HepG2 (cell line): ENCODE measurements at regions not wholly inside any gene's neighbourhood (a gene's known extent, or its start where the extent isn't known, plus 50 kb on each side); places are given as distances from the start of the nearest gene placed in this dataset.

Experiments used
- MEIS1 ChIP-seq: sonication (generic); formaldehyde crosslinking; IDR thresholded peaks from 2 replicates; pipeline ENCODE4 v1.9.0; 2021; ENCODE audit warnings: mild to moderate bottlenecking, missing genetic modification reagents, moderate library complexity, borderline replicate concordance
- NFE2L2 ChIP-seq: fragments of 150-350 bp; IDR thresholded peaks from 2 replicates; pipeline ENCODE4 v1.6.1; 2014; ENCODE audit warnings: low read length
- RAD21 ChIP-seq: fragments of 450-650 bp; formaldehyde crosslinking; IDR thresholded peaks from 2 replicates; pipeline ENCODE4 v1.5.0; 2020; ENCODE audit warnings: mild to moderate bottlenecking
- RFX1 ChIP-seq: fragments of 450-650 bp; IDR thresholded peaks from 2 replicates; pipeline ENCODE4 v1.6.1; 2017
- SMARCC2 ChIP-seq: fragments of 450-650 bp; IDR thresholded peaks from 2 replicates; pipeline ENCODE4 v1.6.1; 2017; ENCODE audit warnings: antibody characterized with exemption, mild to moderate bottlenecking
- TGIF2 ChIP-seq: IDR thresholded peaks from 2 replicates; pipeline ENCODE4 v1.6.1; 2016; ENCODE audit warnings: control low read depth, missing compliant biosample characterization
- ZNF136 ChIP-seq: sonication (generic); formaldehyde crosslinking; IDR thresholded peaks from 2 replicates; pipeline ENCODE4 v1.8.1; 2022; ENCODE audit warnings: low read depth, mild to moderate bottlenecking, moderate library complexity, missing genetic modification reagents
- ZNF225 ChIP-seq: sonication (generic); formaldehyde crosslinking; IDR thresholded peaks from 2 replicates; pipeline ENCODE4 v1.4.0; 2020; ENCODE audit warnings: mild to moderate bottlenecking, missing genetic modification reagents
- ZNF260 ChIP-seq: sonication (generic); formaldehyde crosslinking; IDR thresholded peaks from 2 replicates; pipeline ENCODE4 v1.4.0; 2020; ENCODE audit warnings: missing genetic modification reagents, low read depth, mild to moderate bottlenecking, borderline replicate concordance
- ZNF550 ChIP-seq: sonication (generic); formaldehyde crosslinking; IDR thresholded peaks from 2 replicates; pipeline ENCODE4 v1.4.0; 2020; ENCODE audit warnings: mild to moderate bottlenecking, missing genetic modification reagents, borderline replicate concordance
- ZNF75D ChIP-seq: sonication (generic); formaldehyde crosslinking; IDR thresholded peaks from 2 replicates; pipeline ENCODE4 v1.8.1; 2023; ENCODE audit warnings: missing genetic modification reagents, mild to moderate bottlenecking, borderline replicate concordance
- ZNF761 ChIP-seq: sonication (generic); formaldehyde crosslinking; conservative IDR thresholded peaks from 2 replicates; pipeline ENCODE4 v1.4.0; 2020; ENCODE audit warnings: mild to moderate bottlenecking, missing genetic modification reagents
- ZNF772 ChIP-seq: sonication (generic); formaldehyde crosslinking; IDR thresholded peaks from 2 replicates; pipeline ENCODE4 v1.5.0; 2020; ENCODE audit warnings: mild to moderate bottlenecking, missing genetic modification reagents
- TF ChIP-seq, protein P1 (sequence below), 2 experiments: fragments of 450-650 bp in 1 of 2; sonication (generic) in 1 of 2; formaldehyde crosslinking in 1 of 2; IDR thresholded peaks; 2 replicates each; pipeline versions ENCODE4 v1.6.1 to v1.8.0; 2016 to 2022; ENCODE audit warnings: antibody characterized with exemption in 1 of 2, mild to moderate bottlenecking in 1 of 2, missing genetic modification reagents in 1 of 2
- TF ChIP-seq, protein P2 (sequence below): sonication (generic); formaldehyde crosslinking; IDR thresholded peaks from 2 replicates; pipeline ENCODE4 v1.4.0; 2020; ENCODE audit warnings: missing genetic modification reagents, mild to moderate bottlenecking, borderline replicate concordance
- TF ChIP-seq, protein P3 (sequence below): sonication (generic); formaldehyde crosslinking; IDR thresholded peaks from 2 replicates; pipeline ENCODE4 v1.4.0; 2020; ENCODE audit warnings: mild to moderate bottlenecking, missing genetic modification reagents
- TF ChIP-seq, protein P4 (sequence below): sonication (generic); formaldehyde crosslinking; IDR thresholded peaks from 2 replicates; pipeline ENCODE4 v1.4.0; 2020; ENCODE audit warnings: mild to moderate bottlenecking, low read depth, missing genetic modification reagents

DNA sequence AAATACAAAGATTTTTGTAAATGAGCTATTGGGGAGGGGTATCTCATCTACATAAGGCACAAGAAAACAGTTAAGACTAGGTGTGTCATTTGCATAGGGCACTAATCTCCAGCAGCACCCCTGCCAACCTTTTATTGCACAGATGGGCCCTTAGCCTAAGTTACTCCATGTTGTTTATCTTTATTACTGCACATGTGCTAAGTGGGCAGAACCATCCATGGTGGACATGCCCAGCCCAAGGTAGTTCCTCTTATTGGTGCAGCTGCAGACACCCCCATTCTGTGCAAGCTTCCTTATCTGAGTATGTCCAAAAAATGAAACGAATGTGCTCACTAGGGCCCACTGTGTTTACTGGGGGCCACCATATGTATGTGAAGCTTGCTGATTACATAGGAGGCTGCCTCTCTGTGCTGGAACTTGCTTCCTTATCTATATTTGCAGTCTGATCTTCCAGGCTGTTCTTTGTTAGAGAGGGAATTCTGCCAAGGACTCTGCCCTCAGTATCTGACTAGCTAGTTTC lies 77.3 kb upstream of the NEK7 start (continued):
- TF ChIP-seq, protein P1, sequence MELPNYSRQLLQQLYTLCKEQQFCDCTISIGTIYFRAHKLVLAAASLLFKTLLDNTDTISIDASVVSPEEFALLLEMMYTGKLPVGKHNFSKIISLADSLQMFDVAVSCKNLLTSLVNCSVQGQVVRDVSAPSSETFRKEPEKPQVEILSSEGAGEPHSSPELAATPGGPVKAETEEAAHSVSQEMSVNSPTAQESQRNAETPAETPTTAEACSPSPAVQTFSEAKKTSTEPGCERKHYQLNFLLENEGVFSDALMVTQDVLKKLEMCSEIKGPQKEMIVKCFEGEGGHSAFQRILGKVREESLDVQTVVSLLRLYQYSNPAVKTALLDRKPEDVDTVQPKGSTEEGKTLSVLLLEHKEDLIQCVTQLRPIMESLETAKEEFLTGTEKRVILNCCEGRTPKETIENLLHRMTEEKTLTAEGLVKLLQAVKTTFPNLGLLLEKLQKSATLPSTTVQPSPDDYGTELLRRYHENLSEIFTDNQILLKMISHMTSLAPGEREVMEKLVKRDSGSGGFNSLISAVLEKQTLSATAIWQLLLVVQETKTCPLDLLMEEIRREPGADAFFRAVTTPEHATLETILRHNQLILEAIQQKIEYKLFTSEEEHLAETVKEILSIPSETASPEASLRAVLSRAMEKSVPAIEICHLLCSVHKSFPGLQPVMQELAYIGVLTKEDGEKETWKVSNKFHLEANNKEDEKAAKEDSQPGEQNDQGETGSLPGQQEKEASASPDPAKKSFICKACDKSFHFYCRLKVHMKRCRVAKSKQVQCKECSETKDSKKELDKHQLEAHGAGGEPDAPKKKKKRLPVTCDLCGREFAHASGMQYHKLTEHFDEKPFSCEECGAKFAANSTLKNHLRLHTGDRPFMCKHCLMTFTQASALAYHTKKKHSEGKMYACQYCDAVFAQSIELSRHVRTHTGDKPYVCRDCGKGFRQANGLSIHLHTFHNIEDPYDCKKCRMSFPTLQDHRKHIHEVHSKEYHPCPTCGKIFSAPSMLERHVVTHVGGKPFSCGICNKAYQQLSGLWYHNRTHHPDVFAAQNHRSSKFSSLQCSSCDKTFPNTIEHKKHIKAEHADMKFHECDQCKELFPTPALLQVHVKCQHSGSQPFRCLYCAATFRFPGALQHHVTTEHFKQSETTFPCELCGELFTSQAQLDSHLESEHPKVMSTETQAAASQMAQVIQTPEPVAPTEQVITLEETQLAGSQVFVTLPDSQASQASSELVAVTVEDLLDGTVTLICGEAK (IDR thresholded peaks at IDR 0.05), result no peak
- TF ChIP-seq, protein P1 (CRISPR knock-in tag; IDR thresholded peaks at IDR 0.05), result no peak
- TF ChIP-seq ZNF772 (no peak), ZNF550 (CRISPR knock-in tag) (no peak), SMARCC2 (no peak), ZNF75D (CRISPR knock-in tag) (no peak), RAD21 (CRISPR knock-in tag) (no peak), ZNF761 (CRISPR knock-in tag) (no peak), NFE2L2 (no peak), ZNF225 (no peak), ZNF136 (CRISPR knock-in tag) (no peak), MEIS1 (no peak), ZNF260 (no peak), RFX1 (no peak), TGIF2 (CRISPR knock-in tag) (no peak)
- TF ChIP-seq, protein P2, sequence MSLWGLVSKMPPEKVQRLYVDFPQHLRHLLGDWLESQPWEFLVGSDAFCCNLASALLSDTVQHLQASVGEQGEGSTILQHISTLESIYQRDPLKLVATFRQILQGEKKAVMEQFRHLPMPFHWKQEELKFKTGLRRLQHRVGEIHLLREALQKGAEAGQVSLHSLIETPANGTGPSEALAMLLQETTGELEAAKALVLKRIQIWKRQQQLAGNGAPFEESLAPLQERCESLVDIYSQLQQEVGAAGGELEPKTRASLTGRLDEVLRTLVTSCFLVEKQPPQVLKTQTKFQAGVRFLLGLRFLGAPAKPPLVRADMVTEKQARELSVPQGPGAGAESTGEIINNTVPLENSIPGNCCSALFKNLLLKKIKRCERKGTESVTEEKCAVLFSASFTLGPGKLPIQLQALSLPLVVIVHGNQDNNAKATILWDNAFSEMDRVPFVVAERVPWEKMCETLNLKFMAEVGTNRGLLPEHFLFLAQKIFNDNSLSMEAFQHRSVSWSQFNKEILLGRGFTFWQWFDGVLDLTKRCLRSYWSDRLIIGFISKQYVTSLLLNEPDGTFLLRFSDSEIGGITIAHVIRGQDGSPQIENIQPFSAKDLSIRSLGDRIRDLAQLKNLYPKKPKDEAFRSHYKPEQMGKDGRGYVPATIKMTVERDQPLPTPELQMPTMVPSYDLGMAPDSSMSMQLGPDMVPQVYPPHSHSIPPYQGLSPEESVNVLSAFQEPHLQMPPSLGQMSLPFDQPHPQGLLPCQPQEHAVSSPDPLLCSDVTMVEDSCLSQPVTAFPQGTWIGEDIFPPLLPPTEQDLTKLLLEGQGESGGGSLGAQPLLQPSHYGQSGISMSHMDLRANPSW, result no peak
- TF ChIP-seq, protein P3, sequence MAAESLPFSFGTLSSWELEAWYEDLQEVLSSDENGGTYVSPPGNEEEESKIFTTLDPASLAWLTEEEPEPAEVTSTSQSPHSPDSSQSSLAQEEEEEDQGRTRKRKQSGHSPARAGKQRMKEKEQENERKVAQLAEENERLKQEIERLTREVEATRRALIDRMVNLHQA (CRISPR knock-in tag), result no peak
- TF ChIP-seq, protein P4, sequence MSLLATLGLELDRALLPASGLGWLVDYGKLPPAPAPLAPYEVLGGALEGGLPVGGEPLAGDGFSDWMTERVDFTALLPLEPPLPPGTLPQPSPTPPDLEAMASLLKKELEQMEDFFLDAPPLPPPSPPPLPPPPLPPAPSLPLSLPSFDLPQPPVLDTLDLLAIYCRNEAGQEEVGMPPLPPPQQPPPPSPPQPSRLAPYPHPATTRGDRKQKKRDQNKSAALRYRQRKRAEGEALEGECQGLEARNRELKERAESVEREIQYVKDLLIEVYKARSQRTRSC, result no peak
